KMS-11 (cell line): ENCODE measurements at regions not wholly inside any gene's neighbourhood (a gene's known extent, or its start where the extent isn't known, plus 50 kb on each side); places are given as distances from the start of the nearest gene placed in this dataset.

Experiments
- H2AFZ ChIP-seq: fragments of 200-600 bp; sonication (generic); 2 replicates; pipeline ENCODE4 v1.6.1; 2016; ENCODE audit warnings: antibody characterized with exemption, mixed run types, low read depth
- H3K27ac ChIP-seq: fragments of 200-600 bp; sonication (generic); 2 replicates; pipeline ENCODE4 v1.6.1; 2016; ENCODE audit warnings: mild to moderate bottlenecking, mixed run types
- H3K27me3 ChIP-seq: fragments of 200-600 bp; sonication (generic); 2 replicates; pipeline ENCODE4 v1.6.1; 2017; ENCODE audit warnings: mild to moderate bottlenecking, low read depth, mixed run types, moderate library complexity; ENCODE audit not compliant: insufficient read depth
- H3K36me3 ChIP-seq: fragments of 200-600 bp; sonication (generic); 2 replicates; pipeline ENCODE4 v1.6.1; 2017; ENCODE audit warnings: mild to moderate bottlenecking, mixed run types; ENCODE audit not compliant: insufficient read depth
- H3K4me1 ChIP-seq: fragments of 200-600 bp; sonication (generic); 2 replicates; pipeline ENCODE4 v1.6.1; 2016; ENCODE audit warnings: mild to moderate bottlenecking, low read depth, mixed run types; ENCODE audit not compliant: poor library complexity, severe bottlenecking
- H3K4me2 ChIP-seq: fragments of 200-600 bp; sonication (generic); 2 replicates; pipeline ENCODE4 v1.7.0; 2016; ENCODE audit warnings: mild to moderate bottlenecking, mixed run types
- H3K4me3 ChIP-seq: fragments of 200-600 bp; sonication (generic); IDR thresholded peaks from 2 replicates; pipeline ENCODE4 v1.6.1; 2017; ENCODE audit warnings: low read depth, low read length, mixed read lengths; ENCODE audit not compliant: insufficient read depth
- H3K79me2 ChIP-seq: fragments of 200-600 bp; sonication (generic); 2 replicates; pipeline ENCODE4 v1.6.1; 2016; ENCODE audit warnings: low read depth, mixed run types; ENCODE audit not compliant: insufficient read depth
- H3K9ac ChIP-seq: fragments of 200-600 bp; sonication (generic); 2 replicates; pipeline ENCODE4 v1.6.1; 2016; ENCODE audit warnings: mild to moderate bottlenecking, mixed run types
- H4K20me1 ChIP-seq: fragments of 200-600 bp; sonication (generic); 2 replicates; pipeline ENCODE4 v1.6.1; 2016; ENCODE audit warnings: mild to moderate bottlenecking, mixed run types; ENCODE audit not compliant: insufficient read depth
- CTCF ChIP-seq: fragments of 200-600 bp; sonication (generic); conservative IDR thresholded peaks from 2 replicates; pipeline ENCODE4 v1.6.1; 2017; ENCODE audit warnings: low read depth, mild to moderate bottlenecking, antibody characterized with exemption, low read length, moderate library complexity, mixed read lengths

GRCh38 chr5:133817456-133817855 is 151.0 kb downstream of the C5orf15 start:
- no peaks in the 10 kb centered on the region for H4K20me1 ChIP-seq
- no peaks in the 10 kb centered on the region for H3K79me2 ChIP-seq
- H3K27me3 ChIP-seq: no peaks in the 10 kb centered on the region
- no peak overlapping the region for H3K27ac ChIP-seq
- H3K4me2 ChIP-seq: no peak overlapping the region
- H3K4me3 ChIP-seq: no peak overlapping the region
- H3K9ac ChIP-seq: no peak overlapping the region
- H3K36me3 ChIP-seq: no peaks in the 10 kb centered on the region
- peaks cover 7% of the 10 kb centered on the region for H3K4me1 ChIP-seq
- H2AFZ ChIP-seq: no peak overlapping the region
- no peak for TF ChIP-seq CTCF

GRCh38 chr5:133816791-133817190 is 151.6 kb downstream of the C5orf15 start:
- H3K27me3 ChIP-seq: no peaks in the 10 kb centered on the region
- no peaks in the 10 kb centered on the region for H3K36me3 ChIP-seq
- no peaks in the 10 kb centered on the region for H3K79me2 ChIP-seq
- H4K20me1 ChIP-seq: no peaks in the 10 kb centered on the region
- H3K4me3 ChIP-seq: no peak overlapping the region
- H3K4me1 ChIP-seq: peaks cover 7% of the 10 kb centered on the region
- H2AFZ ChIP-seq: no peak overlapping the region
- no peak for TF ChIP-seq CTCF
- no peak overlapping the region for H3K9ac ChIP-seq
- H3K4me2 ChIP-seq: no peak overlapping the region
- H3K27ac ChIP-seq: no peak overlapping the region

- no peaks in the 10 kb centered on the region for H3K79me2 ChIP-seq
- no peak overlapping the region for H3K27ac ChIP-seq
- no peak overlapping the region for H2AFZ ChIP-seq
- H3K4me2 ChIP-seq: no peak overlapping the region
- H4K20me1 ChIP-seq: no peaks in the 10 kb centered on the region
- H3K9ac ChIP-seq: no peak overlapping the region
- TF ChIP-seq CTCF: no peak
- no peaks in the 10 kb centered on the region for H3K36me3 ChIP-seq
- H3K4me1 ChIP-seq: no peaks in the 10 kb centered on the region
- H3K4me3 ChIP-seq: no peak overlapping the region
- H3K27me3 ChIP-seq: no peaks in the 10 kb centered on the region
Measured at GRCh38 chr5:133814152-133814551, 154.3 kb downstream of the C5orf15 start.

GRCh38 chr5:133811168-133811567 is 157.3 kb downstream of the C5orf15 start:
- TF ChIP-seq CTCF: no peak
- H3K4me1 ChIP-seq: no peaks in the 10 kb centered on the region
- H3K27ac ChIP-seq: no peak overlapping the region
- no peak overlapping the region for H3K9ac ChIP-seq
- no peak overlapping the region for H3K4me3 ChIP-seq
- no peaks in the 10 kb centered on the region for H3K36me3 ChIP-seq
- H3K79me2 ChIP-seq: no peaks in the 10 kb centered on the region
- no peak overlapping the region for H3K4me2 ChIP-seq
- no peaks in the 10 kb centered on the region for H3K27me3 ChIP-seq
- no peak overlapping the region for H2AFZ ChIP-seq
- no peaks in the 10 kb centered on the region for H4K20me1 ChIP-seq

- Histone ChIP-seq H3K27me3 (no peaks in the 10 kb centered on the region), H3K36me3 (no peaks in the 10 kb centered on the region), H2AFZ (no peak overlapping the region), H4K20me1 (no peaks in the 10 kb centered on the region), H3K4me1 (no peaks in the 10 kb centered on the region), H3K9ac (no peak overlapping the region), H3K4me3 (no peak overlapping the region), H3K27ac (no peak overlapping the region), H3K4me2 (no peak overlapping the region), H3K79me2 (no peaks in the 10 kb centered on the region)
- TF ChIP-seq CTCF: no peak
Measured at GRCh38 chr5:133809801-133810200, 158.6 kb downstream of the C5orf15 start.
